ENCODE measurements at regions not wholly inside any gene's neighbourhood (a gene's known extent, or its start where the extent isn't known, plus 50 kb on each side); places are given as distances from the start of the nearest gene placed in this dataset.
"Not testable (repeated sequence)": the region's sequence is repeated elsewhere in the genome, so short reads cannot be mapped to it uniquely, and the experiment has no call there.

DNA sequence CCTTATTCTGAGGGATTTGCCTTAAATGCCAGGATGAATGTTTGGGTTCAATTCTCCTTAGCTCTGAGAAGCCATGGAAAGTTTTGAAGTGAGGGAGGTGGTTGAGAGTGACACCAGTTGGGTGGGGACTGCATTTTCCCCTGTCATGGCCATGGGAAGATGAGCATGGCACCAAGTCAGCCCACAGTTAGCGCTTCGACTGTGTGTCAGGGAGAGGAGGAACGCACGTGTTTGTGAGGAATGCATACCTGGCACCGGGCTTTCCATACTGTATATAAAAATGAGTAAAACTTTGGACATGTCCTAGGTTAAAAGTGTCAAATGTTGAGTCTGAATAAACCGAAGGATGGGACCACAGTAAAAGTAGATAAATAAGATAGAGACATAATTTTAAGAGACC is 187.5 kb upstream of the KL start:
- no peak for DNase-seq (ENCODE audit: low spot score)
- intact Hi-C loops (cut with DNase I): no loop called here

DNA sequence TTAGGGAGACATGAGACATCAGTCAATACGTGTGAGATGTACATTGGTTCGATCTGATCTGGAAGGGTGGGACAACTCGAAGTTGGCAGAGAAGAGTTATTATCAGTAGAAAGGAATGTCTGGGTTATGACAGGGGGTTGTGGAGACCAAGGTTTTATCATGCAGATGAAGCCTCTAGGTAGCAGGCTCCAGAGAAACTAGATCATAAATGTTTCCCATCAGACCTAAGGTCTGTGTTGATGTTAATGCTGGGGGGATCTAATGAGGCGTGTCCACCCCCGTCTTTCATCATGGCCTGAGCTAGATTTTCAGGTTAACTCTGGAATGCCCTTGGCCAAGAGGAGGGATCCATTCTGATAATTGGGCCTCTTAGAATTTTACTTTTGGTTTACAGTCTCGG is 187.0 kb upstream of the KL start:
- intact Hi-C loops (cut with DNase I): no loop called here
- no peak for DNase-seq (ENCODE audit: low spot score)

DNA sequence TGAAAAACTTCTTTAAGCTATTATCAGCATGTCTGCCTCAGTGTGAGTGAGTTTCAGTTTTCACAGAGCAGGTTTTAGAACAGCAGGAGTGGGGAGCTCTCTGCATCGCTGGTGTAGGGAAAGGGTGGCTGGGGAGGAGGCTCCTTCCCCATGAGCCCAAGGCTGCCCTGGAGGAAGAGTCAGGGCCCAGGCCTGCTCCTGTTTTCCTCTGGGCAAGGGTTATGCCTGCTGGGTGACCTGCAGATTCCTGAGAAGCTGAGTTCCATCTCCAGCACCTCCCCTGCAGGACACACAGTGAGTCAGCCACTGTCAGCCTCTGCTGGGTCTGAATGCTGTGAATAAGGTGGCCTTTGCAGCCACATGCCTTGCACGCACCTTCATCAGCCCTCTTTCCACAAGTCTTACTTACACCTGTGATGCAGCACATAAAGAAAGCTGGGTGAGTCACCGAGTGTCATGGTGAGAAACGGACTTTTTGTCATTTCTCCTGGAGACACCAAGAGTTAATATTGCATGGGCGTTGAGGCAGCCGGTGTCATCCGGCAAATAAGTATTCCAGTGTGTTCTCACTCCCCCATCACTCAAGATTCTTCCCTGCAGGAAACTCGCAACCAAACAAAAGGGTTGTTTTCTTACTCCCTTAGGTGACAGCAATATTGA is 186.4 kb upstream of the KL start:
- DNase-seq (ENCODE audit: low spot score): no peak
- intact Hi-C loops (cut with DNase I): no loop called here

DNA sequence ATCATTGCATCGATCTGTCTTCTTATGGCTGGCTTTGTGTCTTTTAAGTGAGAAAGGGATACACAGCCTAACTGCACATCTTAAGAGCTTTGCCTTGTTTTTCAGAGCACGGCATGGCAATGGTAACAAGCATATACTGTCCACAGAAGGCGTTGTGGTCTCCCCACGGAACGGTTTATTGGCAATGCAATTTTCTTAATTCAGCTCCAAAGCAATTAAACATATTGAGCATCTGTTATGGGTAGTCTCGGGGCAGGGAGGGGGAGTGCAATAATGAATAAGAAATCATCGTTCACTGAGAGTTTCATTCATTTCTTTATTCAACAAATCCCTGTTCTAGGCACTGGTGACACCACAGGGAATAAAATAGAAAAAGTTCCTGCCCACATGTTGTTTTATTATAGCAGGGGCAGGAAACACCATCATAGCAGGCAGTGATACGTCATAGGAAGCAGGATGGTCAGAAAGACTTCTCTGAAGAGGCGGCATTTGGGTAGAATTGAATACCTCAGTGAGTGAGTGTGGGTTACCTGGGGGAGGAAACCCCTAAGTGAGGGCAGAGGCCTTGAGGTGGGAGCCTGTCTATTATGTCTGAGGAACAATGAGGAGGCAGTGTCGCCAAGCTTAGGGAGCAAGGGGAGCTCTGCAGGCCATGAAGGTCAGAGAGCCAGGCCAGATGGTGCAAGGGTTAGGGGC is 185.7 kb upstream of the KL start:
- no peak for DNase-seq (ENCODE audit: low spot score)
- intact Hi-C loops (cut with DNase I): no loop called here

DNA sequence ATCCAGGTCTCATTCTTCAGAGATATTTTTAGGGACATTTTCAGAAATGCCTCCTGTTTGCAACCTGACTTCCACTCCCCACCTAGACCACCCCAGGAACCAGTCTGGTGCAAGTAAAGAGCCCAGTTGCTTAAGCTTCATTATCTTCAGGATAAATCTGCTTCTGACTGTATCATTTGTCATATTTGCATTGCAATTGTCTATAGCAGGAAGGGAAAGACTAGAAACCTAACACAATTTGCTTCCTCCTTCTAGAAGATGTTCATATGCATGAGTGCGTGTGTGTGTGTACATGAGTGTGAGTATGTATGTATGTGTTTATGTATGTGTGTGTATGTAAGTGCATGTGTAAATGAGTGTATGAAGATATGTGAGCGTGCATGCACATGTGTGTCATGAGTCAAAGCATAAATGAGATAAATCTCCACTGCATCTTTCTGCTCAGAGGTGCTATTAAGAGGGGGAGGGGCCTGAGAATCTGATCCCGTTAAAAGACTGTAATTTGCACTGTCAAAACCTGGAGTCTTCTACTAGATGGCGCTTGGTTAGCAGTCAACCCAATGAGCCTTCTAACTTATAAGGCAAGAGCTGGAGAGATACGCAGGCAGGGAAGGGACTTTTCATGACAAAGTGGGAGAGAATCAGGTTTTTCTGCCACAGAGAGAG is 178.8 kb upstream of the KL start:
- intact Hi-C loops (cut with DNase I): no loop called here
- DNase-seq (ENCODE audit: low spot score): no peak

DNA sequence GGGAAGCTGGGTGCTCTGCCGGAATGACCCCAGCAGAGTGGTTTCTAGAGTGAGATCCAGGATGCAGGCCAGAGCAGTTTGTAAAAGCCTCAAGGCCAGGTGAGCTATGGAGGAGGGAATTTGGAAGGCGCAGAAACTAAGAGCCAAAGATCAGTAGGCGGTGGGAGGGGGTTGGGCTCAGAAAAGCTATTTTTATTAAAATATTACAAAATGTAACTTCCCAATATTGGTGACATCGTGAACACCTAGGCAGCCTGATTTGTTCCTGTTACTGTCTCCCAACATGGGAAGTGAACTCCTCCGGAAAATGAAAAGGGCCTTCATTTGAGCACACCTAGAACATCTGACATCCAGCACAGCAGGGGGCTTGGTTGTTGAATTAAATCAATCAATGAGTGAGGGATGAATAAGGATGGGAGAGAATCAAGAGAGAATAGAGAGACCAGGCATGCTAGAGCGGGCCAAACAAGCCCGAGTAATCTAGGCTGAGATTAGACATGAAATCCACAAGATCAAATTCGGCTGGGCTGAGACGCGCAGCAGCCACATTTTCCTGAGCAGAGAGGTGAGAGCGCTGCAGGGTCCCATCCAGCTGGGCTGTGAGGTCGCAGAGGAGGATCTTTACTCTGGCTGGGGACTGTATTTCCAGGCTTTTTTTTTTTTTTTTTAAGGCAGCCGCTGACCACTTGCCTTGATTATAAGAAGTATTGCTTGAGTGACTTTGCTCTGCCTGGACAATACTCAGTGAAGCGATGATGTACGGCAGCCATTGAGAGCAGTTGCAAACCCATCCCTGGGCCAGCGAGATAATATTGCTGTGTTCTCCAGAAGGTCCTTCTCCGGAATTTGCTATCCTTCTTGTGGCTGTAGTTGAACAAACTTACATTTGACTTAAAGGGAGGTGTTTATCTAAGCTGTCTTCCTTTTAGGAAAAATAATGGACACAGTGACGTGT is 178.0 kb upstream of the KL start:
- intact Hi-C loops (cut with DNase I): no loop called here
- no peak for DNase-seq (ENCODE audit: low spot score)

DNA sequence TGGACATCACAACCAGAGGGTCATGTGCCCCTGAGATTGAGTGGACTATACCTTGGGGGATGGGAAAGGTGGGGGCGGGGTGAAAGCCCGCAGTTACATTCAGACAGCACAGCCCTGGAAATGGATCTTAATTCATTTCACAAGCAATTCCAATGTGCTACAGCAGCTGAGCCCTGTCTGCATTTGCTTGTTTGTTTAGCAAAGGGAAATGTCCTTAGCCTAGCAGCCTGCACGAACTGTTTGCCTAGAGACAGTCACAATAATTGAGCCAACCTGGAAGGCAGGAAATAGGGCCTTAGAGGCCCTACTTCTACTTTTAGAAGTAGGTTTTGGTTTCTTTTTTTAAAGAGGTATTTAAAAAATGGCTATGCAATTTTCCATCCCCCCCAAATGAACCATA is 177.3 kb upstream of the KL start:
- intact Hi-C loops (cut with DNase I): no loop called here
- DNase-seq (ENCODE audit: low spot score): no peak

DNA sequence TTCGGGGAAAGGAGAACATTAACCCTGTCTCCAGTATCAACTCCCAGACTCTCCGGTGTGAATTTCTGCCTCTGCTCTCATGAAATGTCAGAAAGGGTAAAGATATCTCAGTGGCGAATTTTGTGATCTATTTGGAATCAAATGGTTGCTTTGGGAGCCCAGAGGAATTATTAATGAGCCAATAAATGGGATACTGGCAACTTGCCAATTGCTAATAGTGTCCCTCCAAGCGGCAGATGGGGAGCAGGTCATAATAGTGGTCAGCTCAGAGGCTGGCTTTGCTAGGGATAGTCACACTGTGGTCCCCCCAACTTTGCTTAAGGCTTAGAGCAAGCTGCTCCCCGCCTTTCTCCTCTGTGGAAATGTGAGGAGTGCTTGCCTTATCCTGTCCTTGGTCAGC is 176.1 kb upstream of the KL start:
- intact Hi-C loops (cut with DNase I): no loop called here
- no peak for DNase-seq (ENCODE audit: low spot score)

DNA sequence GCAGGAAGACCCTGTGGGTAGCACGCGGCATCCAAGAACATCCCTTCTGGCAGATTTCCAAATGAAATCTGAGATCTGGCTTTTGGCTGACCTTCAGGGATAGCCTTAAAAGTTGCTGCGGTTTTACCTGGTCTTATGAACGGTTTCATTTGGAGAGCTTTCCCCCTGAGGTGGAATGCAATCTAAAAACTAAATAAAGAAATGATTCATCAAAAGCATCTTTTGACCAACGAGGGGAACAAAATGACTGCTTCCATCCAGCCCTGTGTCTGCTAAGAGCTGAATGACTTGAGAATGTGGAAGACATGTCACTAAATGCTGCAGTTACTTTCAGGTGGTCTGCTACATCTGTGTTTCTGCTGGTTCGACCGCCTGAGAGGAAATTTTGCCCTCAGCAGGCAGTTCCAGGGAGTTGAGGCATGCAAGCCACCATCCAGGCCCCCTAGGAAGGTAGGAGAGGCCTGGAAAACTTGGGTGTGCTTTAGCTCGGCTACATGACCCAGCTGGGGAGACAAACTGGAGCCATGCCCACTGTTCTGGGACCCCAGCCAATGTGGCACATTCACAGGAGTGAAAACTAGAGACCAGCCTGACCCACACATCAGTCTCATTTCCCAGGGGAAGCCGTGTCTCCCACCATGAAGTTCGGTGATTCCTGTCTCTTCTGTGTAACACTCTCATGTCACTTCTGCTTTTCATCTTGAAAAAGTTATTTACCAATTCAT is 175.1 kb upstream of the KL start:
- DNase-seq (ENCODE audit: low spot score): no peak
- intact Hi-C loops (cut with DNase I): no loop called here

DNA sequence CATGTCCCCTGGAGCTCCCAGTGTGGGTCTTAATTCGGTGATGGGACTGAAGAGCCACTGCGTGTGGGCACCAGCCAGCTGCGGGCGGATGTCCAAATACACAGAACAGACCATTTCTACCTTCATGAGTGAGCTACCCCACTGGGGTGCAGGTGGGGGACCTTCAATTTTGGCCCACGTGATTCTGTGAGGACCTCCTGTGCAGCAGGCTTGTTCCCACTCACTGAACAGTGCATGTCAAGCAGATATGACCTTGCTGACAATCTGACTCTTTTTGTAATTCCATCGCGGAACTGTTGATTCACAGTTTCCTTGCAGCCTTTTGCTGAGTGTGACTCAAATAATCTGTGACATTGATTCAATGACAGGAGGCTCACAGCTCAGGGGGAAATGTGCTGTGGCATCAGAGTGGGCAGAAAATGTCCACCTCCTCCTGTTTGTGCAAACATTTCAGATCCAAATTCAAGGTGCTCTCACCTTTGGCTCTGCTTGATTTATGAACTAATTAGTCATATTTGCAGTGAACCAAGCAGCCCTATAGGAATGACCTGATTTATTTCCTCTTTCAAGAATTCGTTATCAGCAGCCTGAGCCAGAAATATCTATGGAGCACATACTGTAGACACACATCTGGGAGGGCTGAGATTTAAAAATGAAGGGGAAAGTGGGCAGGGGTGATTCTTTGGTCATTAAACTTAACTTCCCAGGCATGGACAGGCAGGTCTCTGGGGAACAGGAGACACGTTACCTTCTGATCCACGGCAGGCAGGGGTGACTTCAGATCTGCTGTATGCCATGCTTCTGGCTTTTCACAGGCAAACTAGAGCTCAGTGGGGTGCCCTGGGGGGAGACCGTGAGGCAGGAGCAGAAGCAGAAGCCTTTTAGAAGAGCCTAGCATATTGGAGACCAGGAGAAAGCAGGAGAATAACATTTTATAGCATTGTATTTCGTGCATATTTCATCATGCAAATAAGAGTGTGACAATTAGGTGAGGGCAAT is 170.0 kb upstream of the KL start:
- intact Hi-C loops (cut with DNase I): no loop called here
- DNase-seq (ENCODE audit: low spot score): no peak

DNA sequence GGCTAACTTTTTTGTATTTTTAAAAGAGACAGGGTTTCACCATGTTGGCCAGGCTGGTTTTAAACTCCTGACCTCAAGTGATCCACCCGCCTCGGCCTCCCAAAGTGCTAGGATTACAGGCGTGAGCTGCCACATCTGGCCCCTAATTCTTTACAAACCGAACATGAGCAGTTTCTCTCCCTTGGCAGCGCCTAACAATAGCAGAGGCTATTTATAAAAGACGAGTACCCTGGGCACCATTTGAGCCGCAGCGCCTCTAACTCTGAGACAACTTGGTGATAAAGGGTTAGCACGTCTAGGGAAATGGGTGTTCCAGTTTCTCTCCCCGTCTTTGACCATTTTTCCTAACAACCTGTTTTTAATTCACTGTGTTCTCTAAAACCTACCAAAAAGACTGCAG is 168.2 kb upstream of the KL start:
- DNase-seq (ENCODE audit: low spot score); intact Hi-C loops (cut with DNase I): not testable (repeated sequence)

DNA sequence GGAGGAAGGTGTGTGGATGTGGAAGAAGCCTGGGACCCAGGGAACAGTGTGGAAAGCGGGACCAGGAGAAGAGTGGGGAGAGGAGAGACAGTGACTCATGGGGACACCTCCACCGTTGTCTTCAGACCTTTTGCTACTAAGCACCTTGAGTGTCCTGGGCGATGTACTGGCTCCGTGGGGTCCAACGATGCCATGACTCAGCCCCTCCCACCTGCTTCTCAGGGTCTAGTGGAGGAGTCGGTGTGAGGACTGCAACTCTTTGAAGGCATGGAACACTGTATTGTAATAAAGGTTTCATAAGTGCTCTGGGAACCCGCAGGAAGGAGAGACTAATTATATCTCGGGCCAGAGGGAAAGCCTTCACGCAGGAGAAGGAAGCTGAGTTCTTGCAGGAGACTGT is 166.9 kb upstream of the KL start:
- intact Hi-C loops (cut with DNase I): no loop called here
- no peak for DNase-seq (ENCODE audit: low spot score)

DNA sequence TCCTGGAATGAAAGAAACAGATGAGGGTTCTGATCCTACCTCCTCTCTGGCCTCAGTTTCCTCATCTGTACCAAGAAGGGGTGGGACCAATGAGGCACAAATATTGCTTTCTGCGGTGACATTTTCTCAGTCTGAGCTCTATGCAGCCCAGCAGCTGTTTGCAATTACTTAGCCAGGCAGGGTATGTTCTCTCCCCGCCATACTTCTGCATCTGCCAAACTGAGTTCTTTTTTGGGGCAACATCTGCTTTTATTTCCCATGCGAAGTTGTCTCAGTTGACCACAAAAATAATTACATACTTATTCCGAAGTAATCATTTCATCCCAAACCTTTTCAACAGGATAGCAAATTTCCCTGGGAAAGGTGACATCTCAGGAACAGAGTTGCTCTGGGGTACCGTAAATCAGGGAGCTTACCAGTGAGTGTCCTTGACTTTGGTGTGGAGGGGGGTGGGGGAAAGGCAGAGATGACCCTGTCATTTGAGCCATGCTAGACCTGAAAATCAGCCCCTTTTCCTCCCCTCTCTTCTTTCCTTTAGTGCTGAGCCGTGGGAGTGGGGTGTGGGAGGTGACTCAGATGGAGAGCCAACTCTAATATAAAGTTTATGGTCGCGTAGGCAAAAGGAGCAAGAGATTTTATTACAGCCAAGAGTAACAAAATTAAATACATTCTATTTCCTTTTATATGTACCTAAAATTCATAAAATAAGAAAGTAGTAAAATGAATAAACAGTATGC is 165.7 kb upstream of the KL start:
- intact Hi-C loops (cut with DNase I): no loop called here

DNA sequence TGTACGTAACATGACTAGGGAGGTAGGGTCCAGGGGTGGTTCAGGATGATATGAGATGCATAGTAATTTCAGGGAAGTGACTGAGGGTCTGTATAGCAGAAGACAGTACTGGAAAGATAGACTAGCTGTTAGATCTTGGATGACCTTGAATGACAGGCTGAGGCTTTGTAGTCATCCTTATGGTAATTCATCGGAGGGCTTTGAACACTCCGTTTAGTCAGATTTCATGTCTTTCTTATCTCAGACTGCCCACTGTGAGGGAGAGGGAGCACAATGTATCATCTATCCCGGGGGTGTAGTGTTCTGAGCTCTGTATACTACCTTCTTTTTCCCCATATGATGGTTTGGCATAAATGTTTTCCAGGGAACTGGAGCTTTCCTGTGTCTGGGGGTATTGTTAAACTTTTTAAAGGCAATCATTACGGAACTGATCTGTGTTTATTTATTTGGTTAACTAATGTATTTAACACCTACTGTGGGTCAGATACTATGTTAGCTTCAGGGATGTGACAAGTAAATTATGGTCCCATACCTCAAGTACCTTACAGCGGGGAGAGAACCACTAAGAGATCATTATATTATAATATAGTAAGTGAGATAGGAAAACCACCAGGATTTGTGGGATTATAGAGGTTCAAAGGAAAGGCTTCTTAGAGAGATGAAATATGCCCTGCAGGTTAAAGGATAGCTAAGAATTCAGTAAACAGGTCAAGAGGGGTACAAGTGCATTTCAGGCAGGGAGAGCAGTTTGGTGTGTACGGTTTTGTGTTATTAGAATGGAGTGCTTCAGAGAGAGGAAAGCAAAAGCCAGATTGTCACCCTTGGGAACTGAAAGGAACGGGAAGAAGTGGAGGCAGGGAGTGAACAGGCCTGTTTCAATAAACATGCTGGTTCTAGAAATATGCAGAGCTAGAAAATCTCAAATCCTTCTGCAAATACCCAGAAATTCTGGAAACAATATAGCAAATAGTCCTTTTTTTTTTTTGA is 164.8 kb upstream of the KL start:
- DNase-seq (ENCODE audit: low spot score): no peak
- intact Hi-C loops (cut with DNase I): no loop called here

More for the DNA sequence above, 165.7 kb upstream of the KL start:
- DNase-seq (ENCODE audit: low spot score): no peak

DNA sequence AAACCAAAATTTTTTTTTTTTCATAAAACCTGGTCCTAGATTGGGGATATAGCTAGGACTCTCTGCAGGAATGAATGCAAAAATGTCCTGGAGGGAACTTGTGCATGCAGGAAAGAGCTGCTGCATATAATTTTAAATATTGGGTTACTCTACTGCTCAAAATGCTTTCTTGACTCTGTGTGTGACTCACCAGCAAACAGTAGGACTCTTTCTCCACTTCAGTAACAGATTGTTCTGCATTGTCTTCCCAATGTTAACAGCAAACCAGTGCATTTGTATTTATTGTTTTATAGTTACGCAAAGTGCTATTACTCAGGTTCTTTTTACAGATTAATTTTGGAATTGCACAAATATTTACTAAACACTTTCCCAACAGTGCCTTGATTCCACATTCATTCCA is 163.7 kb upstream of the KL start:
- no peak for DNase-seq (ENCODE audit: low spot score)
- intact Hi-C loops (cut with DNase I): no loop called here

DNA sequence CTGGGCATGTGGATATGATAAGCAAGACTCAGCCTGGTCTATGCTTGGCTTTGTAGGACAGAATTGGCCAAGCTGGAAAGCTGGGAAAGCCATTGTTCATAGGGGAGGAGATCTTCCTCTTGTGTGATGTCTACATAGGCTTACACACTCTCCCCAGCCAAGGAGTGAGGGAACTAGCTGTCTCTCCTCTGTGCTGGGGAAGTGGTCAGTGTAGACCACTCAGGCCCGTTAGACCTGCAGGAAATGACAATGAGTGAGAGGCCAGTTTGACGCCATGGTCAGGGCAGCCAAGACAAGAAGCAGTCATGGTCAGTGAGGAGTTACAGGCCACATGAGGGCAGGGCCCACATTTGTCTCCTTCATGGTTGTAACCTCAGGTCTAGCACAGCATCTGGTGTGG is 159.1 kb upstream of the KL start:
- intact Hi-C loops (cut with DNase I): no loop called here
- DNase-seq (ENCODE audit: low spot score): no peak

All from cardiac septum (tissue), 1 donor.